NCI-H2107 treated with DMSO at 0.1 percent for 48 hours (cell line): ENCODE measurements at regions not wholly inside any gene's neighbourhood (a gene's known extent, or its start where the extent isn't known, plus 50 kb on each side); places are given as distances from the start of the nearest gene placed in this dataset.
"Not testable (repeated sequence)": the region's sequence is repeated elsewhere in the genome, so short reads cannot be mapped to it uniquely, and the experiment has no call there.

Experiments used
- DNase-seq: peaks from one replicate; lab custom pipeline; 2025; ENCODE audit not compliant: unreplicated experiment; lab: John Stamatoyannopoulos, UW

GRCh38 chr1:99441299-99442095 is 177.2 kb downstream of the PLPPR4 start:
- no peak for DNase-seq

- DNase-seq, result not testable (repeated sequence)
Measured at GRCh38 chr1:99444211-99444927, 180.1 kb downstream of the PLPPR4 start.

- DNase-seq, result no peak
Measured at GRCh38 chr1:99445071-99445470, 180.8 kb downstream of the PLPPR4 start.

- DNase-seq, result no peak
Measured at GRCh38 chr1:99445486-99445885, 181.2 kb downstream of the PLPPR4 start.

GRCh38 chr1:99447721-99448120 is 183.4 kb downstream of the PLPPR4 start:
- DNase-seq, result no peak

GRCh38 chr1:99455760-99456159 is 190.2 kb upstream of the PALMD start:
- DNase-seq, result no peak

- DNase-seq, result no peak
Measured at GRCh38 chr1:99456536-99456935, 189.4 kb upstream of the PALMD start.

GRCh38 chr1:99457381-99458165 is 188.3 kb upstream of the PALMD start:
- DNase-seq, result no peak

GRCh38 chr1:99461499-99461898 is 184.4 kb upstream of the PALMD start:
- DNase-seq, result no peak

GRCh38 chr1:99464738-99465137 is 181.2 kb upstream of the PALMD start:
- no peak for DNase-seq

- DNase-seq, result no peak
Measured at GRCh38 chr1:99465176-99465900, 180.6 kb upstream of the PALMD start.

- DNase-seq, result no peak
Measured at GRCh38 chr1:99467645-99468044, 178.3 kb upstream of the PALMD start.

GRCh38 chr1:99469550-99469971 is 176.4 kb upstream of the PALMD start:
- no peak for DNase-seq

GRCh38 chr1:99472893-99473292 is 173.0 kb upstream of the PALMD start:
- no peak for DNase-seq

- DNase-seq, result no peak
Measured at GRCh38 chr1:99474350-99474893, 171.5 kb upstream of the PALMD start.

- no peak for DNase-seq
Measured at GRCh38 chr1:99476058-99476457, 169.9 kb upstream of the PALMD start.

GRCh38 chr1:99481391-99481996 is 164.4 kb upstream of the PALMD start:
- peak; percentile 84 for DNase-seq

- no peak for DNase-seq
Measured at GRCh38 chr1:99482286-99482685, 163.6 kb upstream of the PALMD start.

- DNase-seq, result no peak
Measured at GRCh38 chr1:99482750-99483149, 163.2 kb upstream of the PALMD start.

GRCh38 chr1:99490031-99490430 is 155.9 kb upstream of the PALMD start:
- no peak for DNase-seq
